ENCODE measurements at regions not wholly inside any gene's neighbourhood (a gene's known extent, or its start where the extent isn't known, plus 50 kb on each side); places are given as distances from the start of the nearest gene placed in this dataset.

DNA sequence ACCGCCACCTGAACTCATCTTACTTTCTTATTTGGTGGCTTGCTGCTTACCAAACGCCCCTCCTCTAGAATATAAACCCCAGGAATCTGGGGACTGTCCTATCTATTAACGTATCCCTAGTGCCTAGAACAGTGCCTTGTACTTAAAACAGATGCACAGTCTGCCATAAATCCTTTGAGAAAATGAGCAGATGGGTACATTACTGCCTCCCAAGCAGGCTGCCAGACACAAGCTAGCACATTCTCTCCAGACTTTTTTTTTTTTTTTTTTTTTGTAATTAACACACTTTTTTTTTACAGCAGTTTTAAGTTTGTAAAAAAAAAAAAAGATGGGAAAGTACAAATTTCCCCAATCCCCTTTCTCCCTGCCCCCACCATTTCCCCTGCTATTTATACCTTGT, 57.3 kb upstream of the RPL38 start:
- CTCF ChIA-PET = no interaction called here
- in situ Hi-C loops (cut with HindIII; ENCODE audit: low pct_unique_long_range_greater_than_20kb, low sequenced_read_pairs) (no loop called here), intact Hi-C loops (cut with micrococcal nuclease; ENCODE audit: unreplicated experiment) (no loop called here)
- no peaks in the 10 kb centered on the region for H3K4me1 ChIP-seq (ENCODE audit: control insufficient read depth, insufficient read depth, low read length)
- no peaks in the 10 kb centered on the region for H3K36me3 ChIP-seq (ENCODE audit: control insufficient read depth, insufficient read depth, low read length)
- no peak overlapping the region for H3K4me3 ChIP-seq (ENCODE audit: low read depth in 2 of 2, low read length in 2 of 2)
- BruUV-seq (replicated peaks) = no TSS peak
- DNase-seq (ENCODE audit: low read depth, low spot score) = no peak
- POLR2A ChIA-PET = no interaction called here
- H3K27ac ChIP-seq (ENCODE audit: low read length) = no peak overlapping the region
- no peak for ATAC-seq
- peaks cover 15% of the 10 kb centered on the region for H3K9me3 ChIP-seq (ENCODE audit: control insufficient read depth, insufficient read depth, low read depth, low read length)
- H3K27me3 ChIP-seq (ENCODE audit: control insufficient read depth, insufficient read depth, low read length) = no peaks in the 10 kb centered on the region; the same call in 1 of the 2 replicates
- TF ChIP-seq, protein P1, sequence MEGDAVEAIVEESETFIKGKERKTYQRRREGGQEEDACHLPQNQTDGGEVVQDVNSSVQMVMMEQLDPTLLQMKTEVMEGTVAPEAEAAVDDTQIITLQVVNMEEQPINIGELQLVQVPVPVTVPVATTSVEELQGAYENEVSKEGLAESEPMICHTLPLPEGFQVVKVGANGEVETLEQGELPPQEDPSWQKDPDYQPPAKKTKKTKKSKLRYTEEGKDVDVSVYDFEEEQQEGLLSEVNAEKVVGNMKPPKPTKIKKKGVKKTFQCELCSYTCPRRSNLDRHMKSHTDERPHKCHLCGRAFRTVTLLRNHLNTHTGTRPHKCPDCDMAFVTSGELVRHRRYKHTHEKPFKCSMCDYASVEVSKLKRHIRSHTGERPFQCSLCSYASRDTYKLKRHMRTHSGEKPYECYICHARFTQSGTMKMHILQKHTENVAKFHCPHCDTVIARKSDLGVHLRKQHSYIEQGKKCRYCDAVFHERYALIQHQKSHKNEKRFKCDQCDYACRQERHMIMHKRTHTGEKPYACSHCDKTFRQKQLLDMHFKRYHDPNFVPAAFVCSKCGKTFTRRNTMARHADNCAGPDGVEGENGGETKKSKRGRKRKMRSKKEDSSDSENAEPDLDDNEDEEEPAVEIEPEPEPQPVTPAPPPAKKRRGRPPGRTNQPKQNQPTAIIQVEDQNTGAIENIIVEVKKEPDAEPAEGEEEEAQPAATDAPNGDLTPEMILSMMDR (IDR thresholded peaks at IDR 0.05) = no peak
- TF ChIP-seq, protein P2, sequence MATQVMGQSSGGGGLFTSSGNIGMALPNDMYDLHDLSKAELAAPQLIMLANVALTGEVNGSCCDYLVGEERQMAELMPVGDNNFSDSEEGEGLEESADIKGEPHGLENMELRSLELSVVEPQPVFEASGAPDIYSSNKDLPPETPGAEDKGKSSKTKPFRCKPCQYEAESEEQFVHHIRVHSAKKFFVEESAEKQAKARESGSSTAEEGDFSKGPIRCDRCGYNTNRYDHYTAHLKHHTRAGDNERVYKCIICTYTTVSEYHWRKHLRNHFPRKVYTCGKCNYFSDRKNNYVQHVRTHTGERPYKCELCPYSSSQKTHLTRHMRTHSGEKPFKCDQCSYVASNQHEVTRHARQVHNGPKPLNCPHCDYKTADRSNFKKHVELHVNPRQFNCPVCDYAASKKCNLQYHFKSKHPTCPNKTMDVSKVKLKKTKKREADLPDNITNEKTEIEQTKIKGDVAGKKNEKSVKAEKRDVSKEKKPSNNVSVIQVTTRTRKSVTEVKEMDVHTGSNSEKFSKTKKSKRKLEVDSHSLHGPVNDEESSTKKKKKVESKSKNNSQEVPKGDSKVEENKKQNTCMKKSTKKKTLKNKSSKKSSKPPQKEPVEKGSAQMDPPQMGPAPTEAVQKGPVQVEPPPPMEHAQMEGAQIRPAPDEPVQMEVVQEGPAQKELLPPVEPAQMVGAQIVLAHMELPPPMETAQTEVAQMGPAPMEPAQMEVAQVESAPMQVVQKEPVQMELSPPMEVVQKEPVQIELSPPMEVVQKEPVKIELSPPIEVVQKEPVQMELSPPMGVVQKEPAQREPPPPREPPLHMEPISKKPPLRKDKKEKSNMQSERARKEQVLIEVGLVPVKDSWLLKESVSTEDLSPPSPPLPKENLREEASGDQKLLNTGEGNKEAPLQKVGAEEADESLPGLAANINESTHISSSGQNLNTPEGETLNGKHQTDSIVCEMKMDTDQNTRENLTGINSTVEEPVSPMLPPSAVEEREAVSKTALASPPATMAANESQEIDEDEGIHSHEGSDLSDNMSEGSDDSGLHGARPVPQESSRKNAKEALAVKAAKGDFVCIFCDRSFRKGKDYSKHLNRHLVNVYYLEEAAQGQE (IDR thresholded peaks at IDR 0.05; ENCODE audit: insufficient read depth in 1 of 2, low read depth in 2 of 2, low read length in 1 of 2) = no peak
- TF ChIP-seq SIN3A (IDR thresholded peaks at IDR 0.05; ENCODE audit: borderline replicate concordance, insufficient read depth, low read depth, low read length) (no peak), TCF7L2 (IDR thresholded peaks at IDR 0.05; ENCODE audit: low read depth, low read length) (no peak), POLR2AphosphoS5 (IDR thresholded peaks at IDR 0.05; ENCODE audit: low read depth, low read length) (no peak)

GRCh38 chr17:74147056-74147835, 56.2 kb upstream of the RPL38 start:
- ChIA-PET POLR2A (no interaction called here), CTCF (no interaction called here)
- Histone ChIP-seq H3K36me3 (ENCODE audit: control insufficient read depth, insufficient read depth, low read length) (no peaks in the 10 kb centered on the region), H3K27me3 (ENCODE audit: control insufficient read depth, insufficient read depth, low read length) (no peaks in the 10 kb centered on the region; the same call in 1 of the 2 replicates), H3K27ac (ENCODE audit: low read length) (no peak overlapping the region), H3K4me3 (ENCODE audit: low read depth in 2 of 2, low read length in 2 of 2) (no peak overlapping the region), H3K9me3 (ENCODE audit: control insufficient read depth, insufficient read depth, low read depth, low read length) (peaks cover 9% of the 10 kb centered on the region), H3K4me1 (ENCODE audit: control insufficient read depth, insufficient read depth, low read length) (no peaks in the 10 kb centered on the region)
- intact Hi-C loops (cut with micrococcal nuclease; ENCODE audit: unreplicated experiment) (no loop called here), in situ Hi-C loops (cut with HindIII; ENCODE audit: low pct_unique_long_range_greater_than_20kb, low sequenced_read_pairs) (no loop called here)
- ATAC-seq (no peak), DNase-seq (ENCODE audit: low read depth, low spot score) (no peak)
- BruUV-seq (replicated peaks) = no TSS peak
- TF ChIP-seq, protein P1 (IDR thresholded peaks at IDR 0.05) = no peak
- TF ChIP-seq, protein P2 (IDR thresholded peaks at IDR 0.05; ENCODE audit: insufficient read depth in 1 of 2, low read depth in 2 of 2, low read length in 1 of 2) = no peak
- no peak for TF ChIP-seq SIN3A (IDR thresholded peaks at IDR 0.05; ENCODE audit: borderline replicate concordance, insufficient read depth, low read depth, low read length)
- TF ChIP-seq TCF7L2 (IDR thresholded peaks at IDR 0.05; ENCODE audit: low read depth, low read length) = no peak
- no peak for TF ChIP-seq POLR2AphosphoS5 (IDR thresholded peaks at IDR 0.05; ENCODE audit: low read depth, low read length)

Measured in Panc1 (cell line).